OCI-LY3 (cell line): ENCODE measurements at regions not wholly inside any gene's neighbourhood (a gene's known extent, or its start where the extent isn't known, plus 50 kb on each side); places are given as distances from the start of the nearest gene placed in this dataset.

ENCODE experiments used
- H2AFZ ChIP-seq: fragments of 200-600, 300-600 bp; shearing (Covaris generic); 2 replicates; pipeline ENCODE4 v1.6.0; 2014; ENCODE audit warnings: antibody characterized with exemption, low read depth, low read length
- H3K27ac ChIP-seq: fragments of 200-600, 300-600 bp; sonication (generic); 2 replicates; pipeline ENCODE4 v1.5.1; 2014; ENCODE audit warnings: mild to moderate bottlenecking, low read length, moderate library complexity, mixed read lengths
- H3K27me3 ChIP-seq: fragments of 200-600, 300-600 bp; sonication (generic); 2 replicates; pipeline ENCODE4 v1.6.1; 2014; ENCODE audit warnings: low read depth, low read length, mixed read lengths
- H3K36me3 ChIP-seq: fragments of 200-600, 300-600 bp; sonication (generic); replicated peaks from 2 replicates; pipeline ENCODE3; 2014; ENCODE audit warnings: low read depth, low read length, mixed read lengths
- H3K4me1 ChIP-seq: fragments of 300-600, 200-600 bp; sonication (generic); 2 replicates; pipeline ENCODE4 v1.6.1; 2014; ENCODE audit warnings: low read length, mixed read lengths
- H3K4me2 ChIP-seq: fragments of 200-600, 300-600 bp; sonication (generic); 2 replicates; pipeline ENCODE4 v1.6.1; 2014; ENCODE audit warnings: low read length, mixed read lengths
- H3K4me3 ChIP-seq: fragments of 300-600, 200-600 bp; sonication (generic); 2 replicates; pipeline ENCODE4 v1.5.1; 2014; ENCODE audit warnings: antibody characterized with exemption, mild to moderate bottlenecking, low read length, moderate library complexity
- H3K79me2 ChIP-seq: fragments of 300-600, 200-600 bp; shearing (Covaris generic); 2 replicates; pipeline ENCODE4 v1.6.1; 2014; ENCODE audit warnings: mild to moderate bottlenecking, low read length, mixed read lengths
- H3K9ac ChIP-seq: fragments of 300-600, 200-600 bp; shearing (Covaris generic); 2 replicates; pipeline ENCODE4 v1.6.0; 2014; ENCODE audit warnings: mild to moderate bottlenecking, low read length, moderate library complexity
- H3K9me3 ChIP-seq: fragments of 200-600, 300-600 bp; shearing (Covaris generic); 2 replicates; pipeline ENCODE4 v1.6.1; 2014; ENCODE audit warnings: low read length, mixed read lengths; ENCODE audit not compliant: insufficient read depth
- H4K20me1 ChIP-seq: fragments of 200-600, 300-600 bp; sonication (generic); 2 replicates; pipeline ENCODE4 v1.6.1; 2016; ENCODE audit warnings: low read length, mixed read lengths; ENCODE audit not compliant: insufficient read depth
- CTCF ChIP-seq: fragments of 200-600, 300-600 bp; sonication (generic); IDR thresholded peaks from 2 replicates; pipeline ENCODE4 v1.5.1; 2014; ENCODE audit warnings: antibody characterized with exemption, low read length, low read depth
- EZH2phosphoT487 ChIP-seq: fragments of 200-600 bp; shearing (Covaris generic); IDR thresholded peaks from 2 replicates; pipeline ENCODE4 v1.6.1; 2018; ENCODE audit warnings: antibody characterized with exemption, mixed run types, low read depth

- H4K20me1 ChIP-seq = no peaks in the 10 kb centered on the region
- H3K9me3 ChIP-seq = no peaks in the 10 kb centered on the region
- H3K79me2 ChIP-seq = no peaks in the 10 kb centered on the region
- no peak overlapping the region for H3K9ac ChIP-seq
- H2AFZ ChIP-seq = no peak overlapping the region
- H3K4me3 ChIP-seq = no peak overlapping the region
- no peaks in the 10 kb centered on the region for H3K4me1 ChIP-seq
- TF ChIP-seq CTCF (no peak), EZH2phosphoT487 (no peak)
- H3K27ac ChIP-seq = no peak overlapping the region
- H3K27me3 ChIP-seq = no peaks in the 10 kb centered on the region
- no peaks in the 10 kb centered on the region for H3K36me3 ChIP-seq
- H3K4me2 ChIP-seq = no peak overlapping the region
Observed at GRCh38 chr4:161160718-161161117, 1003.1 kb downstream of the FSTL5 start.

GRCh38 chr4:161148051-161148450 lies 1015.7 kb downstream of the FSTL5 start:
- Histone ChIP-seq H3K27me3 (no peaks in the 10 kb centered on the region), H3K9ac (no peak overlapping the region), H3K4me2 (no peak overlapping the region), H3K27ac (no peak overlapping the region), H3K4me3 (no peak overlapping the region), H3K79me2 (no peaks in the 10 kb centered on the region), H4K20me1 (no peaks in the 10 kb centered on the region), H3K36me3 (no peaks in the 10 kb centered on the region), H3K4me1 (no peaks in the 10 kb centered on the region), H2AFZ (peak overlapping the region; percentile 45; the same call in 1 of the 2 replicates), H3K9me3 (no peaks in the 10 kb centered on the region)
- TF ChIP-seq EZH2phosphoT487 (no peak), CTCF (no peak)

GRCh38 chr4:161143375-161143774 lies 1020.4 kb downstream of the FSTL5 start:
- Histone ChIP-seq H3K27me3 (no peaks in the 10 kb centered on the region), H3K9me3 (peaks cover 4% of the 10 kb centered on the region; the same call in 1 of the 2 replicates), H3K36me3 (no peaks in the 10 kb centered on the region), H2AFZ (no peak overlapping the region), H3K4me1 (no peaks in the 10 kb centered on the region), H4K20me1 (no peaks in the 10 kb centered on the region), H3K79me2 (no peaks in the 10 kb centered on the region), H3K4me3 (no peak overlapping the region), H3K9ac (no peak overlapping the region), H3K27ac (no peak overlapping the region), H3K4me2 (no peak overlapping the region)
- TF ChIP-seq CTCF (no peak), EZH2phosphoT487 (no peak)

- H3K27me3 ChIP-seq = no peaks in the 10 kb centered on the region
- TF ChIP-seq CTCF = no peak
- no peak for TF ChIP-seq EZH2phosphoT487
- no peaks in the 10 kb centered on the region for H3K79me2 ChIP-seq
- H3K9me3 ChIP-seq = peaks cover 14% of the 10 kb centered on the region; the same call in 1 of the 2 replicates
- no peak overlapping the region for H3K9ac ChIP-seq
- no peak overlapping the region for H3K4me3 ChIP-seq
- no peak overlapping the region for H3K27ac ChIP-seq
- H3K36me3 ChIP-seq = no peaks in the 10 kb centered on the region
- no peak overlapping the region for H2AFZ ChIP-seq
- H3K4me2 ChIP-seq = no peak overlapping the region
- no peaks in the 10 kb centered on the region for H4K20me1 ChIP-seq
- H3K4me1 ChIP-seq = no peaks in the 10 kb centered on the region
Observed at GRCh38 chr4:161134795-161135194, 1029.0 kb downstream of the FSTL5 start.
